HepG2 (cell line): ENCODE measurements at regions not wholly inside any gene's neighbourhood (a gene's known extent, or its start where the extent isn't known, plus 50 kb on each side); places are given as distances from the start of the nearest gene placed in this dataset.

Experiments used
- AGO2 ChIP-seq: fragments of 200-400 bp; formaldehyde crosslinking; optimal IDR thresholded peaks from 2 replicates; pipeline ENCODE3; 2017; ENCODE audit warnings: mild to moderate bottlenecking, low read depth, low read length, moderate library complexity
- AHDC1 ChIP-seq: sonication (generic); formaldehyde crosslinking; IDR thresholded peaks from 2 replicates; pipeline ENCODE4 v1.5.1; 2020; ENCODE audit warnings: mild to moderate bottlenecking, missing genetic modification reagents, borderline replicate concordance
- AHR ChIP-seq: IDR thresholded peaks from 2 replicates; pipeline ENCODE4 v1.6.1; 2018; ENCODE audit warnings: missing genetic modification reagents, missing compliant biosample characterization
- ARID2 ChIP-seq: sonication (generic); formaldehyde crosslinking; IDR thresholded peaks from 2 replicates; pipeline ENCODE4 v1.8.1; 2022; ENCODE audit warnings: mild to moderate bottlenecking, missing genetic modification reagents, borderline replicate concordance
- ATF2 ChIP-seq: sonication (generic); formaldehyde crosslinking; IDR thresholded peaks from 2 replicates; pipeline ENCODE4 v1.4.0; 2020; ENCODE audit warnings: missing genetic modification reagents
- BATF2 ChIP-seq: sonication (generic); formaldehyde crosslinking; IDR thresholded peaks from 2 replicates; pipeline ENCODE4 v1.8.0; 2022; ENCODE audit warnings: mild to moderate bottlenecking, missing genetic modification reagents, moderate library complexity
- CBFB ChIP-seq: sonication (generic); formaldehyde crosslinking; IDR thresholded peaks from 2 replicates; pipeline ENCODE4 v1.4.0; 2020; ENCODE audit warnings: missing genetic modification reagents
- FOXA1 ChIP-seq, 2 experiments: fragments of 450-650 bp in 1 of 2; sonication (generic) in 1 of 2; formaldehyde crosslinking in 1 of 2; IDR thresholded peaks; 2 replicates each; pipeline versions ENCODE4 v1.4.0 to v1.6.1; 2016 to 2020; ENCODE audit warnings: missing genetic modification reagents in 1 of 2
- GZF1 ChIP-seq: sonication (generic); formaldehyde crosslinking; IDR thresholded peaks from 2 replicates; pipeline ENCODE4 v1.5.1; 2020; ENCODE audit warnings: mild to moderate bottlenecking, missing genetic modification reagents
- NFAT5 ChIP-seq: sonication (generic); formaldehyde crosslinking; IDR thresholded peaks from 2 replicates; pipeline ENCODE4 v1.4.0; 2020; ENCODE audit warnings: missing genetic modification reagents
- NKX3-1 ChIP-seq: sonication (generic); formaldehyde crosslinking; IDR thresholded peaks from 2 replicates; pipeline ENCODE4 v1.5.0; 2020; ENCODE audit warnings: missing genetic modification reagents
- REL ChIP-seq: sonication (generic); formaldehyde crosslinking; conservative IDR thresholded peaks from 2 replicates; pipeline ENCODE4 v1.8.0; 2022; ENCODE audit warnings: mild to moderate bottlenecking, missing genetic modification reagents, moderate library complexity
- SAP130 ChIP-seq: IDR thresholded peaks from 2 replicates; pipeline ENCODE4 v1.6.1; 2016; ENCODE audit warnings: low read depth
- SIX1 ChIP-seq: sonication (generic); formaldehyde crosslinking; IDR thresholded peaks from 2 replicates; pipeline ENCODE4 v1.4.0; 2020; ENCODE audit warnings: missing genetic modification reagents, borderline replicate concordance
- ZC3H13 ChIP-seq: sonication (generic); formaldehyde crosslinking; IDR thresholded peaks from 2 replicates; pipeline ENCODE4 v1.8.1; 2023; ENCODE audit warnings: mild to moderate bottlenecking, missing genetic modification reagents, moderate library complexity
- ZNF326 ChIP-seq: sonication (generic); formaldehyde crosslinking; IDR thresholded peaks from 2 replicates; pipeline ENCODE4 v1.4.0; 2020; ENCODE audit warnings: missing genetic modification reagents, borderline replicate concordance
- ZNF441 ChIP-seq: sonication (generic); formaldehyde crosslinking; IDR thresholded peaks from 2 replicates; pipeline ENCODE4 v1.7.0; 2021; ENCODE audit warnings: missing genetic modification reagents, borderline replicate concordance

- TF ChIP-seq NFAT5 (CRISPR knock-in tag) = no peak
- no peak for TF ChIP-seq BATF2 (CRISPR knock-in tag)
- TF ChIP-seq NKX3-1 (CRISPR knock-in tag) = no peak
- 0 out of 2 replicates have a peak, but pooled peaks have one; percentile 14 for TF ChIP-seq SAP130 (CRISPR knock-in tag)
- no peak for TF ChIP-seq CBFB (CRISPR knock-in tag)
- 0 out of 2 replicates have a peak, but pooled peaks have one; percentile 11 for TF ChIP-seq FOXA1 (IDR thresholded peaks at IDR 0.05)
- peak; percentile 86 for TF ChIP-seq FOXA1 (CRISPR knock-in tag; IDR thresholded peaks at IDR 0.05)
- TF ChIP-seq REL = no peak
- peak; percentile 42; the same call in 1 of the 2 replicates for TF ChIP-seq ATF2 (CRISPR knock-in tag)
- no peak for TF ChIP-seq ZC3H13 (CRISPR knock-in tag)
- TF ChIP-seq AGO2 = no peak
- TF ChIP-seq AHDC1 = no peak
- no peak for TF ChIP-seq ARID2
- no peak for TF ChIP-seq ZNF441 (CRISPR knock-in tag)
- 0 out of 2 replicates have a peak, but pooled peaks have one; percentile 19 for TF ChIP-seq SIX1
- TF ChIP-seq AHR (CRISPR knock-in tag) = no peak
- TF ChIP-seq GZF1 (CRISPR knock-in tag) = no peak
- TF ChIP-seq ZNF326 (CRISPR knock-in tag) = no peak
Observed at GRCh38 chr2:45119038-45119437, 109.8 kb upstream of the SIX2 start (continued).
